AG04449 (cell line): ENCODE measurements at regions not wholly inside any gene's neighbourhood (a gene's known extent, or its start where the extent isn't known, plus 50 kb on each side); places are given as distances from the start of the nearest gene placed in this dataset.

ENCODE experiments used
- CTCF ChIA-PET: fragments of 350-600 bp; formaldehyde crosslinking; extraction: SDS; loops from one replicate; lab custom pipeline; 2021; ENCODE audit warnings: antibody characterized with exemption; lab: Yijun Ruan, JAX
- POLR2A ChIA-PET: fragments of 400-600, 350-600 bp; formaldehyde crosslinking; extraction: SDS; loops from one replicate; lab custom pipeline; 2020; ENCODE audit warnings: antibody characterized with exemption, inconsistent platforms; lab: Yijun Ruan, JAX
- DNase-seq: peaks from one replicate; pipeline ENCODE4 v3.0.0-alpha.2; 2010; ENCODE audit warnings: low read depth, low spot score
- H3K4me3 ChIP-seq: 2 replicates; pipeline ENCODE4 v1.5.1; 2011; ENCODE audit warnings: low read depth, mild to moderate bottlenecking, control low read depth, low read length
- TF ChIP-seq, protein P1 (sequence below): IDR thresholded peaks from one replicate; pipeline ENCODE4 v1.5.1; 2011; ENCODE audit warnings: mild to moderate bottlenecking, moderate library complexity, low read length, control low read depth, inconsistent platforms; ENCODE audit not compliant: insufficient read depth; ENCODE audit errors: missing control alignments

DNA sequence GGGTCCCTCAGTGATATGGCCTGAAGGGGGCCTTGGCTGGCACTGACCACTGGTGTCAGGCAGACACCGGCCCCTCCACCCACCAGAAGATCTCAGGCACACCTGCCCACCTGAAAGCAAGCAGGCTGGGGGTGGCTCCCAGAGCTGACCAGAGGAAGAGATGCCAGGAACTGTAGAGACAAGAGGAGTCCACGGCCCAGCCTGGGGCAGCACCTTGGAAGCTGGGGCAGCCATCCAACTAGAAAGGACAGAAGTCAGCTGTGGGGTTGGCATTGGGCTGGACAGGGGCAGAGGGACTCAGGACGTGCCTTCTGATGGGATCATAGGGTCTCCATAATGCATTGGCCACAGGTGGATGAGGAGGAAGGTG lies 144.3 kb downstream of the ZNF248 start:
- DNase-seq, result no peak
- TF ChIP-seq, protein P1, sequence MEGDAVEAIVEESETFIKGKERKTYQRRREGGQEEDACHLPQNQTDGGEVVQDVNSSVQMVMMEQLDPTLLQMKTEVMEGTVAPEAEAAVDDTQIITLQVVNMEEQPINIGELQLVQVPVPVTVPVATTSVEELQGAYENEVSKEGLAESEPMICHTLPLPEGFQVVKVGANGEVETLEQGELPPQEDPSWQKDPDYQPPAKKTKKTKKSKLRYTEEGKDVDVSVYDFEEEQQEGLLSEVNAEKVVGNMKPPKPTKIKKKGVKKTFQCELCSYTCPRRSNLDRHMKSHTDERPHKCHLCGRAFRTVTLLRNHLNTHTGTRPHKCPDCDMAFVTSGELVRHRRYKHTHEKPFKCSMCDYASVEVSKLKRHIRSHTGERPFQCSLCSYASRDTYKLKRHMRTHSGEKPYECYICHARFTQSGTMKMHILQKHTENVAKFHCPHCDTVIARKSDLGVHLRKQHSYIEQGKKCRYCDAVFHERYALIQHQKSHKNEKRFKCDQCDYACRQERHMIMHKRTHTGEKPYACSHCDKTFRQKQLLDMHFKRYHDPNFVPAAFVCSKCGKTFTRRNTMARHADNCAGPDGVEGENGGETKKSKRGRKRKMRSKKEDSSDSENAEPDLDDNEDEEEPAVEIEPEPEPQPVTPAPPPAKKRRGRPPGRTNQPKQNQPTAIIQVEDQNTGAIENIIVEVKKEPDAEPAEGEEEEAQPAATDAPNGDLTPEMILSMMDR, result no peak
- ChIA-PET POLR2A (no interaction called here), CTCF (no interaction called here)
- H3K4me3 ChIP-seq, result no peak overlapping the region

DNA sequence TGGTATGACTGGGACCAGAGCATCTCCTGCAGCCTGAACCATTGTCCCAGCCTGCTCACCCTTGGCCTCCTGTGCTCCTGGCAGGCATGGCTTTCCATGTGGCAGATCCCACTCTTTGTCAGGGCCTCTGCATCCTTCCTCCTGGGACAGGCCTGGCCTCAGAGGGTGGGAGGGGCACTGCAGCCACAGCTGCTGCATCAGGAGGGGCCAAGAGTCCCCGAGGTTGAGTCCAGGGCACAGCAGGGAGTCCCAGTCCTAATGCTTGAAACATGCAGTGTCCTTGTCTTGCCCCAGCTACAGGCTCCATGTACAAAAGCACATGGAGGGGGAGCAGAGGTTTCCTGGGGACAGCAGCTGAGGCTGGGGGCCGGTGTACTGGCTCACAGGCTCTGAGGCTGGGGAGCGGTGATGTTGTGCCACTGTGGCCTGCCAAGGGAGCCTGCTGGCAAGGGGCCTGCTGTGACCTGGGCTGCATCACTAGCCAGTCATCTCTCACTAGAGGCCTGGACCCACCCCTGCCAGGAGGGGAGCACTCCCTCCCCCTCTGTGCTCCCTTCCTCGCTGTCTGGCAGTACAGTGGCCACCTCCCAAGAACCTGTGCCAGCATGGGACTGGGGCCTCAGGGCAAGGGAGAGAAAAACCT lies 144.8 kb downstream of the ZNF248 start:
- ChIA-PET CTCF (no interaction called here), POLR2A (no interaction called here)
- DNase-seq, result no peak
- TF ChIP-seq, protein P1, result no peak
- H3K4me3 ChIP-seq, result no peak overlapping the region

DNA sequence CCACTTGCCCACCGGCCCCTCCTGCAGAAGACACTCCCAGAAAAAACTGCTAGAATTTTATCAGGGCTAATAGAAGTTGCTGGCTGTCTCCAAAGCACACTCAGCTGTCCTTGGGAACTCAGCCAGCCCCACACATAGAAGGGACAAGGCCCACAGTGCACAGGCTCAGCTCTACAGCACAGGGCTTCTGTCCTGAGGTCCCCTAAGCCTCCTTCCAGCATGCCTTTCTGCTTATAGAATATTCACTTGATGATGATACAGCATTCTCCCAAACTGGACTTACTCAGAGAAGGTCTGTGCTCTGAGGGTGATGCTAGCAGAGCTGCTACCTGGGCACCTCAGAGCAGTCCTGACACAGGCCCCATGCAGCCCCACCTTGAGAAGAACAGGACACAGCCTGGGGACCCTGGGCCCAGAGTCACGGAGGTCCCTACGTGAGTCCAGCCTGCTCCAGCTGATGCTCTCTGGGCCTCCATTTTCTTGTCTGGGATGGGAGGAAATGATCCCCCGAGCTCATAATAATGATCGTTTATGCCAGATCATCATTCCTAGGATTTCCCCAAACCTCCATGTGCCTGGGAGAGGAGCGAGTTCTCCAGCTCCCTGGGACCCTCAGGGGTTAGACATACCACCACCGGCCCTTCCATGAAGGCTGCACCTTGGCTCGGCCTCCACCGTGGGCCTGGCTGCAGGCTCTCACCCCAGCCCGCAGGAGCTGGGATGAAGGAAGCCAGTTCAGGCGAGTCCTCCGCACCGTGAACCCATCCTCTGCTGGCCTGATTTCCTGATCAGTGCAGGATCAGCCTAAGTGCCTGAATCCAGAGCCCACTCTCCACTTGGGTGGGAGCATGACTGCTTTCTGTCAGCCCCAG lies 145.6 kb downstream of the ZNF248 start:
- no peak for DNase-seq
- no peak overlapping the region for H3K4me3 ChIP-seq
- CTCF ChIA-PET, result no interaction called here
- TF ChIP-seq, protein P1, result no peak
- POLR2A ChIA-PET, result no interaction called here

DNA sequence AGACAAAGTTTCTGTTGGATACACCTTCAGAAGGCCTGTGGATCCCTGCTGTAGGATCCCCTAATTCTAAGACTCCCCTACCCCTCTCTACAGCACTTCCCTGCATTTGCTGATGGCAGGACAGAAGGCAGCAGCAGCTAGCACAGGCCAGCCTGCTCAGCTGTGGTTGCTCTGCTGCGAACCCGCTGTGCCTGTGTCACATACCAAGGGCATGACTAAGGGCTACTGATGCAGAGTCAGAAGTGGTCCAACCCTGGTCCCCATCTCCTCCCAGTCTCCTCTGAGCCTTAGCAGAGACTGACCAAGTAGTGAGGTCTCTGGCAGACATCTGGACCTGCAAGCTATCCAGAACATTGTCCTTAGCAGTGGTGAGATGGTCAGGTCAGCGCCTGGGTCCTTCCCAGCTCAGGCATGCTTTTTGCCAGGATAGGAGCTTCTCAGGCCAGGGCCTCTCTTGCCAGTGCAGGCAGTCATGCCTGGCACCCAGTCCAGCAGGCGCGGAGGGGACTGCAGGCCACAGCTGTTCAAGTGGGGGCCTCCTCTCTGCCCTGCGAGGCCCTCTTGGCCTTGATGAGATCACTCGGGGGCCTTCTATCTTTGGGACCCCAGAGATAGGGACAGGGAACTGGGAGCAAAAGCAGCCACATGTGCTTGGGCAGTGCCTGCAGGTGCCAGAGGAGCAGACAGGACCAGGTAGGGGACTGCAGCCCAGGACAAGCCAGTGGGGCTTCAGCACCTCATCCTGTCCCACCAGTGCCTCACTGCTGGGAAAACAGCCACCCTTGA lies 146.4 kb downstream of the ZNF248 start:
- ChIA-PET CTCF (no interaction called here), POLR2A (no interaction called here)
- TF ChIP-seq, protein P1, result no peak
- no peak overlapping the region for H3K4me3 ChIP-seq
- DNase-seq, result no peak

DNA sequence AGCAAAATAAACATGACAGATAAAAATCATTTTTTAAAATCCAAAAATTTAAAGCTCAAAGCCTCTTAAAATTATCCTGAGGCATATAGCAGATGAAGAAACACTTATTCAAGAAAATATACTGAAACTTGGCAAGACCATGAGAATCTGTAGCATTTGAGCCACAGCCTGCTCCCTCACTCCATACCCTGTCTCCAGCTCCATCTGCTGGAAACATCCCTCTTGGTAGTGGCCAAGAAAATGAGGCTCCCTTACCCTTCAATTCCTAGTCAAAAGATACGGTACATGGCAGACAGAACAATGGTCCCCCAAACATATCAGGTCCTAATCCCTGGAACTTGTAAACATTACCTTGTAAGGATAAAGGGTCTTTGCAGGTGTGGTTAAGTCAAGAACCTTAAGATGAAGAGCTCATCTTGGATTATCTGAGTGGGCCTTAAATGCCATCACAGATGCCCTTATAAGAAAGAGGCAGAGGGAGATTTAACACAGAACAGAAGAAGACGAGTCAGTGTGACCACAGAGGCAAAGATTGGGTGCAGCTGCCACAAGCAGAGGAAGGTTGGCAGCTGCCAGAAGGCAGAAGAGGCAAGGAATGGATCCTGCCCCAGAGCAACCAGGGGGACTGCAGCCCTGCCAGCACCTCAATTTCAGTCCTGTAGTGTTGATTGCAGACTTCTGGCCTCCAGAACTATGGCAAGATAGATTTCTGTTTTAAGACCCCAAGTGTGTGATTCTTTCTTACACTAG lies 149.4 kb downstream of the ZNF248 start:
- TF ChIP-seq, protein P1, result no peak
- ChIA-PET CTCF (no interaction called here), POLR2A (no interaction called here)
- H3K4me3 ChIP-seq, result no peak overlapping the region
- DNase-seq, result no peak

DNA sequence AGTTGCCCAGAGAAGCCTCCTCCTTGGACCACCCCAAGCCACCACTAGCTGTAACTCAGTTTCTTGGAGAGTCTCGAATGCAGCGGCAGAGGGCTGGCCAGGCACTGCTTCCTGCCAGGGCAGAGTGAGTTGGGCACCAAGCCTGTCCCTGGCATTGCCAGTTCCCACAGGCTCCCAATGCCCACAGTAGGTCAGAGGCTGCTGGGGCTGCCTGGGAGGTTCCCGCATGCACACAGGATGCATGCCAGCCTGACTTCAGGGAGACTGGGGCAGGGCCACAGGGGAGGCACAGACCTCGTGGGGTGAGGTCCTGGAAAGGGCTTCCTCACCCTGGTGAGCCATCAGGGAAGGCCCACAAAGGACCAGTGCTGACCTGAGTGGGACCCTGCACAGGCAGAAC lies 152.8 kb downstream of the ZNF248 start:
- ChIA-PET POLR2A (no interaction called here), CTCF (no interaction called here)
- H3K4me3 ChIP-seq, result no peak overlapping the region
- TF ChIP-seq, protein P1, result no peak
- no peak for DNase-seq
